ENCODE measurements at regions not wholly inside any gene's neighbourhood (a gene's known extent, or its start where the extent isn't known, plus 50 kb on each side); places are given as distances from the start of the nearest gene placed in this dataset.

DNA sequence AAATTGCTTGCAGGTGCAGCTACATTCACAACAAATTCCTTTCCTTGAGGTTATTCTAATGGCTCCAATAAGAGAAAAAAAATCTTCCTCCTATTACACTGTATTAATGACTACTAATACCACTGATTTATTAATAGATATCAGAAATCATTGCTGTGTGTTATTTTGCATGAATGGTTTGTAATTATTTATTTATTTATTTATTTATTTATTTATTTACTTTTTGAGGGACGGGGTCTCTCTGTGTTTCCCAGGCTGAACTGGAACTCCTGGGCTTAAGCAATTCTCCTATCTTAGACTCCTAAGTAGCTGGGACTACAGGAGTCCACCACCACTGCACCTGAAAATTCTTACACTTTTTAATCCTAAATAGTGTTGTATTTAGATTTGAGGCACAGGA lies 390.4 kb downstream of the SI start:
- no peak for ATAC-seq (ENCODE audit: insufficient number of reproducible peaks, low FRiP score, low read depth)
- no peaks in the 10 kb centered on the region for H3K9me3 ChIP-seq
- TF ChIP-seq CTCF (IDR thresholded peaks at IDR 0.05): no peak

DNA sequence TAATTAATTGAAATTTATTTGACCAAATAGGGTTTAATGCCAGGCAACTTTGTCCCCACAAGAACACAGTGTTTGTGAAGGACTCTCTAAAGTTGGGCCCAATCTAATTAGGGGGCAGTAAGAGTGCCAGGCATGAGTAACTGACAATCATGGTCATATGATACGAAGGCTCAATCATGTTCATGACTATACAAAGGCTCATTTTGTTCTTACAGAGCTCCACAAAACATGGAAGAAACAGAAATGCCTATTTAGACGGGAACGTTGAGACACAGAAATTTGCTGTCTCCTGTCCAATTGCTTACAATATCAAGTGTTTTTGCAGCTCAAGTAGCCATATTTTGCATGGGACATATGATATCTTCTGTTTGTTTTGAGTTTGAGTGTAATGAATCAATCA lies 391.1 kb downstream of the SI start:
- no peak for ATAC-seq (ENCODE audit: insufficient number of reproducible peaks, low FRiP score, low read depth)
- no peak for DNase-seq (ENCODE audit: low spot score)
- no peaks in the 10 kb centered on the region for H3K27me3 ChIP-seq (replicated peaks; ENCODE audit: insufficient read depth)
- H3K4me3 ChIP-seq: no peak overlapping the region
- TF ChIP-seq CTCF (IDR thresholded peaks at IDR 0.05): no peak
- no peak overlapping the region for H3K27ac ChIP-seq
- no peaks in the 10 kb centered on the region for H3K4me1 ChIP-seq (ENCODE audit: control insufficient read depth in 1 of 2, low read depth in 2 of 2)
- no peaks in the 10 kb centered on the region for H3K9me3 ChIP-seq
- H3K36me3 ChIP-seq: no peaks in the 10 kb centered on the region

More for the DNA sequence above, 390.4 kb downstream of the SI start:
- H3K4me1 ChIP-seq (ENCODE audit: control insufficient read depth in 1 of 2, low read depth in 2 of 2): no peaks in the 10 kb centered on the region
- DNase-seq (ENCODE audit: low spot score): no peak
- H3K36me3 ChIP-seq: no peaks in the 10 kb centered on the region
- no peak overlapping the region for H3K27ac ChIP-seq
- H3K27me3 ChIP-seq (replicated peaks; ENCODE audit: insufficient read depth): no peaks in the 10 kb centered on the region
- no peak overlapping the region for H3K4me3 ChIP-seq

- TF ChIP-seq CTCF (IDR thresholded peaks at IDR 0.05): no peak
- no peaks in the 10 kb centered on the region for H3K27me3 ChIP-seq (replicated peaks; ENCODE audit: insufficient read depth)
- no peaks in the 10 kb centered on the region for H3K9me3 ChIP-seq
- DNase-seq (ENCODE audit: low spot score): no peak
- no peaks in the 10 kb centered on the region for H3K36me3 ChIP-seq
- no peak overlapping the region for H3K27ac ChIP-seq
- H3K4me1 ChIP-seq (ENCODE audit: control insufficient read depth in 1 of 2, low read depth in 2 of 2): no peaks in the 10 kb centered on the region
- no peak for ATAC-seq (ENCODE audit: insufficient number of reproducible peaks, low FRiP score, low read depth)
- H3K4me3 ChIP-seq: no peak overlapping the region
Measured at GRCh38 chr3:164683489-164683888, 394.8 kb downstream of the SI start.

DNA sequence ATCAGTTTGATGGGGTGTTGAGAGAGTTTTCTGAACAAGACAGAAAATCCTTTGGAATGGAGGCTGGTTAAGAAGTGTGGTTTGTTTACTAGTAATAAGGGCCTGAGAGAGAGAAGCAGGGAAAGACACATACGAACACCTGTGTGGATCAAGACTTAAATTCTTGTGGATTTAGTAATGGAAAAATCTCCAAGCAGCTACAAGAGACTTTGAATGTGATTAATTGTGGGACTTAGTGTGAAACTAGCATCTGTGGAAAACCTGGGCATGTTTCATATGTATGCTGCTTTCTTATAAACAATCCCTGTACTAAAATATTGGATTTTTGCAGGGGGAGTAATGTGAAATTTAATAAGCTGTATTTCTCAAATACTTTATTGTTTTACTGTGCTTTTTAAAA lies 399.1 kb downstream of the SI start:
- TF ChIP-seq CTCF (IDR thresholded peaks at IDR 0.05): no peak
- no peak overlapping the region for H3K4me3 ChIP-seq
- no peaks in the 10 kb centered on the region for H3K9me3 ChIP-seq
- H3K36me3 ChIP-seq: no peaks in the 10 kb centered on the region
- H3K27ac ChIP-seq: no peak overlapping the region
- H3K4me1 ChIP-seq (ENCODE audit: control insufficient read depth in 1 of 2, low read depth in 2 of 2): no peaks in the 10 kb centered on the region
- no peak for ATAC-seq (ENCODE audit: insufficient number of reproducible peaks, low FRiP score, low read depth)
- DNase-seq (ENCODE audit: low spot score): no peak
- H3K27me3 ChIP-seq (replicated peaks; ENCODE audit: insufficient read depth): no peaks in the 10 kb centered on the region

GRCh38 chr3:164677317-164677716 lies 401.0 kb downstream of the SI start:
- no peaks in the 10 kb centered on the region for H3K4me1 ChIP-seq (ENCODE audit: control insufficient read depth in 1 of 2, low read depth in 2 of 2)
- no peaks in the 10 kb centered on the region for H3K9me3 ChIP-seq
- no peak for TF ChIP-seq CTCF (IDR thresholded peaks at IDR 0.05)
- no peaks in the 10 kb centered on the region for H3K27me3 ChIP-seq (replicated peaks; ENCODE audit: insufficient read depth)
- no peak overlapping the region for H3K4me3 ChIP-seq
- H3K27ac ChIP-seq: no peak overlapping the region
- no peaks in the 10 kb centered on the region for H3K36me3 ChIP-seq
- DNase-seq (ENCODE audit: low spot score) (no peak), ATAC-seq (ENCODE audit: insufficient number of reproducible peaks, low FRiP score, low read depth) (no peak)

All from thoracic aorta (tissue), 2 donors.